Kidney (tissue), 13 donors: ENCODE measurements at regions not wholly inside any gene's neighbourhood (a gene's known extent, or its start where the extent isn't known, plus 50 kb on each side); places are given as distances from the start of the nearest gene placed in this dataset.

ENCODE experiments used
- DNase-seq, 5 donors: peaks; one replicate each; pipeline ENCODE4 v3.0.0-alpha.2; 2013 to 2020
- FAIRE-seq: peaks from 2 replicates; lab custom pipeline; 2012; peaks lifted over from hg19 to GRCh38; lab: Jason Lieb, UNC
- H3K27ac ChIP-seq, 2 donors: one replicate each; pipeline ENCODE4 v1.7.0; 2013; ENCODE audit warnings: low read depth in 2 of 2, low read length in 2 of 2, inconsistent platforms in 1 of 2
- H3K27me3 ChIP-seq: one replicate; pipeline ENCODE4 v1.7.1; 2013; ENCODE audit warnings: low read length, inconsistent platforms; ENCODE audit not compliant: control insufficient read depth, insufficient read depth
- H3K36me3 ChIP-seq, 3 donors: one replicate each; pipeline versions ENCODE4 v1.7.0 to v1.7.1; 2013; ENCODE audit warnings: low read length in 3 of 3, control low read depth in 1 of 3, inconsistent platforms in 1 of 3; ENCODE audit not compliant: insufficient read depth in 3 of 3, control insufficient read depth in 2 of 3
- H3K4me1 ChIP-seq, 3 donors: one replicate each; pipeline versions ENCODE4 v1.7.0 to v1.7.1; 2013; ENCODE audit warnings: low read length in 3 of 3, inconsistent platforms in 1 of 3, low read depth in 1 of 3; ENCODE audit not compliant: control insufficient read depth in 2 of 3, insufficient read depth in 2 of 3
- H3K4me3 ChIP-seq, 3 donors: one replicate each; pipeline versions ENCODE4 v1.7.0 to v1.8.1; 2013; ENCODE audit warnings: low read length in 3 of 3, control low read depth in 1 of 3, inconsistent platforms in 1 of 3
- H3K9ac ChIP-seq, 3 donors: one replicate each; pipeline versions ENCODE4 v1.7.0 to v1.7.1; 2013; ENCODE audit warnings: low read length in 3 of 3, control low read depth in 1 of 3, inconsistent platforms in 1 of 3
- H3K9me3 ChIP-seq, 3 donors: one replicate each; pipeline versions ENCODE4 v1.7.0 to v1.7.1; 2013; ENCODE audit warnings: low read length in 3 of 3, control low read depth in 1 of 3, inconsistent platforms in 1 of 3; ENCODE audit not compliant: control insufficient read depth in 2 of 3, insufficient read depth in 1 of 3
- CTCF ChIP-seq: IDR thresholded peaks from 3 replicates; pipeline ENCODE4 v1.5.1; 2012; ENCODE audit warnings: mild to moderate bottlenecking, moderate library complexity, borderline replicate concordance; ENCODE audit not compliant: insufficient read depth; ENCODE audit errors: extremely low read depth
- intact Hi-C: fragments of 100-400 bp; cut with DNase I; formaldehyde crosslinking; loops from one replicate; pipeline ENCODE4 v1.11.1; 2022
- donor health status: control.
- donor health status: control.
- donor health status: control.
- donor health status: control.
- donor health status: control.
- donor health status: DM: yes; HTN: yes; CAD: no.
- donor health status: Normal renal cell carcinoma (clear cell type).

- Histone ChIP-seq H3K4me3 (no peak overlapping the region), H3K9ac (no peak overlapping the region), H3K36me3 (no peaks in the 10 kb centered on the region), H3K27me3 (no peaks in the 10 kb centered on the region), H3K27ac (no peak overlapping the region), H3K9me3 (peaks cover 0 to 5% (median 3%) of the 10 kb centered on the region in 3 donors), H3K4me1 (no peaks in the 10 kb centered on the region)
- no peak for DNase-seq
- intact Hi-C loops, result no loop called here
- TF ChIP-seq CTCF, result no peak
- no peak for FAIRE-seq
Observed at GRCh38 chr10:33396279-33396678, 61.8 kb upstream of the NRP1 start.

- TF ChIP-seq CTCF, result no peak
- H3K27me3 ChIP-seq, result no peaks in the 10 kb centered on the region
- intact Hi-C loops, result no loop called here
- no peak overlapping the region for H3K9ac ChIP-seq
- H3K27ac ChIP-seq, result no peak overlapping the region
- no peaks in the 10 kb centered on the region for H3K4me1 ChIP-seq
- peaks cover 0 to 5% (median 3%) of the 10 kb centered on the region in 3 donors for H3K9me3 ChIP-seq
- DNase-seq, result no peak
- no peak overlapping the region for H3K4me3 ChIP-seq
- FAIRE-seq, result no peak
- H3K36me3 ChIP-seq, result no peaks in the 10 kb centered on the region
Observed at GRCh38 chr10:33395201-33395600, 60.7 kb upstream of the NRP1 start.

GRCh38 chr10:33392706-33393105 lies 58.2 kb upstream of the NRP1 start:
- H3K4me1 ChIP-seq, result no peaks in the 10 kb centered on the region
- peaks cover 0 to 5% (median 3%) of the 10 kb centered on the region in 3 donors for H3K9me3 ChIP-seq
- intact Hi-C loops, result no loop called here
- no peak for DNase-seq
- H3K9ac ChIP-seq, result no peak overlapping the region
- no peak overlapping the region for H3K4me3 ChIP-seq
- H3K27me3 ChIP-seq, result no peaks in the 10 kb centered on the region
- FAIRE-seq, result no peak
- H3K36me3 ChIP-seq, result no peaks in the 10 kb centered on the region
- no peak overlapping the region for H3K27ac ChIP-seq
- no peak for TF ChIP-seq CTCF
